K562 (cell line): ENCODE measurements at regions not wholly inside any gene's neighbourhood (a gene's known extent, or its start where the extent isn't known, plus 50 kb on each side); places are given as distances from the start of the nearest gene placed in this dataset.

Source experiments
- ARNT ChIP-seq, 2 experiments: fragments of 450-650 bp; IDR thresholded peaks; 2 replicates each; pipeline ENCODE4 v1.6.1; 2016; ENCODE audit warnings: mild to moderate bottlenecking in 1 of 2
- BRD9 ChIP-seq: fragments of 450-650 bp; IDR thresholded peaks from 2 replicates; pipeline ENCODE4 v1.6.1; 2018; ENCODE audit warnings: low read depth; ENCODE audit not compliant: partially characterized antibody
- DNMT1 ChIP-seq: fragments of 450-650 bp; IDR thresholded peaks from 2 replicates; pipeline ENCODE4 v1.6.1; 2016; ENCODE audit warnings: antibody characterized with exemption, mild to moderate bottlenecking
- ERF ChIP-seq: fragments of 450-650 bp; formaldehyde crosslinking; IDR thresholded peaks from 2 replicates; pipeline ENCODE4 v1.4.0; 2020; ENCODE audit warnings: mild to moderate bottlenecking, mixed read lengths
- HDAC2 ChIP-seq: fragments of 450-650 bp; IDR thresholded peaks from 2 replicates; pipeline ENCODE4 v1.6.1; 2016; ENCODE audit warnings: mild to moderate bottlenecking
- KLF16 ChIP-seq: IDR thresholded peaks from 2 replicates; pipeline ENCODE4 v1.6.1; 2016; ENCODE audit warnings: antibody characterized with exemption
- MEF2A ChIP-seq: IDR thresholded peaks from 2 replicates; pipeline ENCODE4 v1.6.1; 2011; ENCODE audit warnings: low read depth, mild to moderate bottlenecking, low read length, moderate library complexity; ENCODE audit not compliant: control insufficient read depth
- SP2 ChIP-seq: IDR thresholded peaks from 2 replicates; pipeline ENCODE4 v1.6.1; 2011; ENCODE audit warnings: mild to moderate bottlenecking, low read depth, low read length, moderate library complexity; ENCODE audit not compliant: poor library complexity, severe bottlenecking; ENCODE audit errors: extremely low read depth
- XRCC5 ChIP-seq: fragments of 200-400 bp; formaldehyde crosslinking; IDR thresholded peaks from 2 replicates; pipeline ENCODE4 v1.6.1; 2017; ENCODE audit warnings: low read depth, mild to moderate bottlenecking, low read length
- ZNF24 ChIP-seq: fragments of 450-650 bp; IDR thresholded peaks from 2 replicates; pipeline ENCODE4 v1.6.1; 2016
- ZNF785 ChIP-seq: fragments of 250-450 bp; sonication (Bioruptor Pico); IDR thresholded peaks from 2 replicates; pipeline ENCODE4 v1.4.0; 2020; ENCODE audit warnings: mild to moderate bottlenecking
- ZSCAN29 ChIP-seq: fragments of 450-650 bp; IDR thresholded peaks from 2 replicates; pipeline ENCODE4 v1.6.1; 2017
- ZZZ3 ChIP-seq: fragments of 450-650 bp; IDR thresholded peaks from 2 replicates; pipeline ENCODE4 v1.6.1; 2016; ENCODE audit warnings: antibody characterized with exemption, mild to moderate bottlenecking, moderate library complexity
- TF ChIP-seq, protein P1 (sequence below): fragments of 150-350 bp; IDR thresholded peaks from 2 replicates; pipeline ENCODE4 v1.6.1; 2014; ENCODE audit warnings: low read depth, mild to moderate bottlenecking, low read length, borderline replicate concordance
- TF ChIP-seq, protein P2 (sequence below): fragments of 250-450 bp; sonication (Bioruptor Pico); IDR thresholded peaks from 2 replicates; pipeline ENCODE4 v1.4.0; 2020; ENCODE audit warnings: mild to moderate bottlenecking, moderate library complexity

DNA sequence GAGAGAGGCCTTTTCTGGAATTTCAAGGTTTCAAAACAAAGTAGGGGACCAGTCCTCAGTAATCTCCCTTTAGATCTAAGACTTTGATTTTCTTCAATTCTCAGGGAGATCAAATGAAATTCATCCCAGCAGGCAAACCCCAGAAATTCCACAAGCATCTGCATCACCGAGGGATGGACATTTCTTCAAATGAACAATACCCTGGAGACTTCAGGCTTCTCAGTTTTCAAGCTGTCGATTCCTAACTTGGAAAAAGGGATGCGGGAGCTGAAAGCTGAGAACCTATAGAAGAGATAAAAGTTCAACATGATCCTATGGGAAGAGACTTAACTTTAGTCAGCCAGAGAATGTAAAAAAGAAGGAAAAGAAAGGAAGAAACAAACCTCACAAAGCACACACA is 296.9 kb upstream of the CDH5 start (continued):
- TF ChIP-seq, protein P1, sequence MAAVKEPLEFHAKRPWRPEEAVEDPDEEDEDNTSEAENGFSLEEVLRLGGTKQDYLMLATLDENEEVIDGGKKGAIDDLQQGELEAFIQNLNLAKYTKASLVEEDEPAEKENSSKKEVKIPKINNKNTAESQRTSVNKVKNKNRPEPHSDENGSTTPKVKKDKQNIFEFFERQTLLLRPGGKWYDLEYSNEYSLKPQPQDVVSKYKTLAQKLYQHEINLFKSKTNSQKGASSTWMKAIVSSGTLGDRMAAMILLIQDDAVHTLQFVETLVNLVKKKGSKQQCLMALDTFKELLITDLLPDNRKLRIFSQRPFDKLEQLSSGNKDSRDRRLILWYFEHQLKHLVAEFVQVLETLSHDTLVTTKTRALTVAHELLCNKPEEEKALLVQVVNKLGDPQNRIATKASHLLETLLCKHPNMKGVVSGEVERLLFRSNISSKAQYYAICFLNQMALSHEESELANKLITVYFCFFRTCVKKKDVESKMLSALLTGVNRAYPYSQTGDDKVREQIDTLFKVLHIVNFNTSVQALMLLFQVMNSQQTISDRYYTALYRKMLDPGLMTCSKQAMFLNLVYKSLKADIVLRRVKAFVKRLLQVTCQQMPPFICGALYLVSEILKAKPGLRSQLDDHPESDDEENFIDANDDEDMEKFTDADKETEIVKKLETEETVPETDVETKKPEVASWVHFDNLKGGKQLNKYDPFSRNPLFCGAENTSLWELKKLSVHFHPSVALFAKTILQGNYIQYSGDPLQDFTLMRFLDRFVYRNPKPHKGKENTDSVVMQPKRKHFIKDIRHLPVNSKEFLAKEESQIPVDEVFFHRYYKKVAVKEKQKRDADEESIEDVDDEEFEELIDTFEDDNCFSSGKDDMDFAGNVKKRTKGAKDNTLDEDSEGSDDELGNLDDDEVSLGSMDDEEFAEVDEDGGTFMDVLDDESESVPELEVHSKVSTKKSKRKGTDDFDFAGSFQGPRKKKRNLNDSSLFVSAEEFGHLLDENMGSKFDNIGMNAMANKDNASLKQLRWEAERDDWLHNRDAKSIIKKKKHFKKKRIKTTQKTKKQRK = no peak
- TF ChIP-seq ZNF785 (CRISPR knock-in tag) = no peak
- TF ChIP-seq MEF2A = no peak
- TF ChIP-seq DNMT1 = no peak
- no peak for TF ChIP-seq ZSCAN29
- TF ChIP-seq, protein P2, sequence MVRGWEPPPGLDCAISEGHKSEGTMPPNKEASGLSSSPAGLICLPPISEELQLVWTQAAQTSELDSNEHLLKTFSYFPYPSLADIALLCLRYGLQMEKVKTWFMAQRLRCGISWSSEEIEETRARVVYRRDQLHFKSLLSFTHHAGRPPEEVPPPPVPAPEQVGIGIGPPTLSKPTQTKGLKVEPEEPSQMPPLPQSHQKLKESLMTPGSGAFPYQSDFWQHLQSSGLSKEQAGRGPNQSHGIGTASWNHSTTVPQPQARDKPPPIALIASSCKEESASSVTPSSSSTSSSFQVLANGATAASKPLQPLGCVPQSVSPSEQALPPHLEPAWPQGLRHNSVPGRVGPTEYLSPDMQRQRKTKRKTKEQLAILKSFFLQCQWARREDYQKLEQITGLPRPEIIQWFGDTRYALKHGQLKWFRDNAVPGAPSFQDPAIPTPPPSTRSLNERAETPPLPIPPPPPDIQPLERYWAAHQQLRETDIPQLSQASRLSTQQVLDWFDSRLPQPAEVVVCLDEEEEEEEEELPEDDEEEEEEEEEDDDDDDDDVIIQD = no peak
- TF ChIP-seq HDAC2 = no peak
- no peak for TF ChIP-seq SP2
- TF ChIP-seq KLF16 = no peak
- TF ChIP-seq BRD9 = no peak
- TF ChIP-seq ERF (CRISPR knock-in tag) = no peak
- TF ChIP-seq ZZZ3 = no peak
- TF ChIP-seq XRCC5 = no peak
- TF ChIP-seq ZNF24 = no peak
- TF ChIP-seq ARNT (IDR thresholded peaks at IDR 0.05) = no peak
